Erythroblast (primary cell): ENCODE measurements at regions not wholly inside any gene's neighbourhood (a gene's known extent, or its start where the extent isn't known, plus 50 kb on each side); places are given as distances from the start of the nearest gene placed in this dataset.

ENCODE experiments used
- GATA1 ChIP-seq: IDR thresholded peaks from 2 replicates; pipeline ENCODE4 v1.6.1; 2011; ENCODE audit warnings: low read depth, mild to moderate bottlenecking, control low read depth, low read length, moderate library complexity
- POLR2A ChIP-seq: IDR thresholded peaks from 2 replicates; pipeline ENCODE4 v1.6.1; 2011; ENCODE audit warnings: mild to moderate bottlenecking, low read length

GRCh38 chr22:27312966-27313855 is 488.3 kb downstream of the MN1 start:
- TF ChIP-seq POLR2A, result no peak
- no peak for TF ChIP-seq GATA1
